HuH-7 (cell line): ENCODE measurements at regions not wholly inside any gene's neighbourhood (a gene's known extent, or its start where the extent isn't known, plus 50 kb on each side); places are given as distances from the start of the nearest gene placed in this dataset.

ENCODE experiments used
- DNase-seq: peaks from one replicate; pipeline ENCODE4 v3.0.0; 2011; ENCODE audit warnings: low spot score

DNA sequence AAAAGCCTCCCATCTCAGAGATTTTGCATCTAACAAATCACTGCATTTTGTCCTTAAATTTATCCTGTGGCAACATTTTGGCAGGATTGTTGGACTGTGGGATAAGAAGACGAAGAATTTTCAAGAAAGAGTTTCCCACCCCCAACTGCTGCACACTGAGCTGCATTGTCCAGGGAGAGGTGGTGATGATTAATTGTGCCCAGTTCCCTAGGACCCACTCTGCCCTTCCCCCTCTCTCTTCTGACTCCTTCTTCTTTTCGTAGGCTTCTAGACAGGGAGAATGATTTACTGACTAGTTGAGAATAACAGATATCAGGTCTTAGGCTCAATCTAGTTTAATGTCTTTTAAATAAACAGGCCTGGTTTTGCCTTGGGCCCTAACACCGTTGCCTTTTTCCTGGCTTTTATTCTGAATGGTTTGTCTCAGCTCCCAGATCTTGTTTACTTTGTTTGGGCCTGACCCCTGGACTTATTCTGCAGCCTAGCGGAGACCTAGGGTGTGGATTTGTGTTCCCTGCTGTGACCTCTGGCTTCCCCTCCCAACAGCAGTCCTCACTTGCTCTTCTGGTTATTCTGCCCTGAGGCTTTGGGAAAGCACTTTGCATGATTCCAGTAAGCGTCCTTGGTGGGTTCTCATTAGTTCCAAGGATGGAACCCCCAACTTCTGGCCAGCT, 233.3 kb downstream of the INSIG2 start:
- peak; percentile 47 for DNase-seq

DNA sequence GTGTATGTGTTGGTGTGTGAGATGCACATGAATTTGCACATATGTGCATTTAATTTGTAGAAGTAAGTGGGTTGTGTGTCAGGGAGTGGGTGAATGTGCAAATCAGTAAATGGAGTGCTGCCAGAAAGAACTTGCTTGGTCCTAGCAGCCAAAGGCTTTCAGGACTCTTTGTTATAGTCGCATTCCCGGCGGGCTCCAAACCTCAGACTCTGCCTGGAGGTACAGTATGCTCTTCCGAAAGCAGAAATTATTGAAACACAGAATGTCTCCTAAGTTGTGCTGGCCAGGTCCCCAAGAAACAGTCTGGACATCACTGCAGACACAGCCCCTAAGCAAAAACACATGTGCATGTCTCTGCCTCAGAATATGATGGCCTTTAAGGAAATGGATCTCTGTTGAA, 232.4 kb downstream of the INSIG2 start:
- DNase-seq: no peak

DNA sequence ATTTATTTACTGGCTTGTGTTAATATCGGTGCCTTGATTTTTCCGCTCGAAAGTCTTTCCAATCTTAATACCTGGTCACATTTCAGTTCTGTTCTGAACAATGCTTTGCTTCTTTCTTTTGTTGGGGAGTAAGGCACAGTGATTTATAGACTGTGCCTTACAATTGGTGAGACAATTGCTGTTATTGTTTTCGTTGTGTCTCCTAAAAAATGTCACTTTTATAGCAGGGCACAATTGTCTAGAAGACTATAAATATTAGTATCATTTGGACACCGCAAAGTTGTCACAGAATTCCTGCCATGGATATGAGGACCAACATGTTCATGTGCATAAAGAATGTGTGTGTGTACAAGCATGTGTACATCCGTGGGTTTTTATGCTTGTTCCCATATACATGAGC, 231.9 kb downstream of the INSIG2 start:
- DNase-seq: no peak

GRCh38 chr2:118319271-118319684, 231.0 kb downstream of the INSIG2 start:
- DNase-seq: no peak

GRCh38 chr2:118315606-118316005, 227.3 kb downstream of the INSIG2 start:
- DNase-seq: no peak

DNA sequence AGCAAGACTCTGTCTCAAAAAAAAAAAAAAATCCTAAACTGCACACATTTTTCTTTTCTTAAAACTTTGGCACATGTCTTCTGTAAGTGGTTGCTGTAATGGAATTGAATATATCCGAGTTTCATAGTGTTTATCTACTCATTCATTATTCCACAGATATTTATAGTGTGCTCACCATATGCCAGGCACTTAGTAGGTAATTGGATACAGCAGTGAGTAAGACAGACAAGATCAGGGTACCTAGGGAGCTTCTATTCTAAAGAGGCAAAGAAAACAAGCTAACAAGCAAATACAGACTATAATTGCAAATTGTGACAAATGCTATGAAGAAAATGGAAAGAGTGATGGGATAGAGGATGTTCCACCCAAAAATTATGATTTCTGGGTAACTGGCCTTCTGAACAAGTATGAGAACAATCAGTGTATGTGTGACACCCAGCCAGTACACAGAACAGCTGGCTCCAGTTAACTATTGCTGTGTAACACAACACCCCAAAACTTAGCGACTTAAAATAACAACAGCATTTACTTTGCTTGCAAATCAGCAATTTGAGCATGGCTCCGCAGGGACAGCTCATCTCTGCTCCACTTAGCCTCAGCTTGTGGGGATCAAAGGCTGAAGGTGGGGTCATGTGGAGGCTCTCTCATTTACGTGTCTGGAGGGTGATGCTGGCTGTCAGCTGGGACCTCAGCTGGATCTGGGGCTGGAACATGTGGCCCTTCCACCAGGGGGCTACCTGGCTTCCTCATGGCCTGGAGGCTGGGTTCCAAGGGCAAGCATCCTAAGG, 224.9 kb downstream of the INSIG2 start:
- DNase-seq: no peak

DNA sequence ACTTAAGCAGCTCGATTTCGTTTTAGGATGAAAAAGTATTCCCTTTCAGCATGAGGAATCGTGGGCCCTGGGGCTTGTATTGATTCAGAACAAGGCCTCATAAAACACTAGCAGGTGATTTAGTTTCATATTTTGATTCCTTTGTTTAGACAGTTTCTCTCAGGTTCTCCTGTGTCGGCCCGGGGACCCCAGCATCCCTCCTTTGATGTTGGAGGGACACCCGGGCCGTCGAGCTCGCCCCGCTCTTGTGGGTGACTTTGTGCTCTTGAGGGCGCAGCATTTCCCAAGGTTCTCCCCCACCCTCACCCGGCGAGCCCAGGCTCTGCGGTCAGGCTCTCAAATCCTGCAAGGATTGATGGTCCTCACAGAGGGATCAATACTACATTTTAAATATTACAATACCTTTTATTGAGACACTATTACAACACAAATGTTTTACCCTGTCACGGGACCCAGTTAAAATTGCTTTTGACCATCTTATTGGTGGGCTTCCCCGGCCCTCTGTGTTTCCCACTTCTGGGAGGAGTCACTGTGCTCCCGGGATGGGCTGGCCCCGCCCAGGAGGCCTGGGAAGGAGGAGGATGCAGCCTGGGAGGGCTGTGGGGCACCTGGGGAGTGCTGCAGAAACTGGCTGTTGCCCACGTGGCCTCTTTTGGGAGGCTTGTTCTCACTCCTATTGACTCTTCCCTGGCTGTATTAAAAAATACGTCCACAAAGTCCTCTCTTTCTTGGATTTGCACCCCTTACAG, 222.6 kb downstream of the INSIG2 start:
- DNase-seq: no peak

- DNase-seq: no peak
These were observed 221.8 kb downstream of the INSIG2 start for GRCh38 chr2:118309946-118310680.

GRCh38 chr2:118309257-118309945, 221.1 kb downstream of the INSIG2 start:
- DNase-seq: no peak

DNA sequence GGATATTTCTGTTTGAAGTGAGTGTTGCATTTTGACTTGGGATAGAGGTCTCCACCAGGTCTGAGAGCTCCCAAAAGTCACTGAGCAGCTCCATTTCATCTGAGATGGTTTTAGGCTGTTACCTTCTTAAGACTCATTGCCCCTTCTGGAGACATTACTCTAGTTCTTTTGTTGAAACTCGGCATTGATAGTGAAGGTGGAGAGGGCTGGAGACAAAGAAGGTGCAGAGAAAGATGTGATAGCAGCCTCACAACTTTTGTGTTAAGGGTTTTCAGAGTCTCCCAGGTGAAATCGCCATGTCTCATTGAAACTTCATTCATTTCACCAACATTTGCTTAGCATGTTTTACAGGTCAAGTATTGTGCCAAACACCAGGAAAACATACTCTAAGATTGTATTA, 219.6 kb downstream of the INSIG2 start:
- no peak for DNase-seq

DNA sequence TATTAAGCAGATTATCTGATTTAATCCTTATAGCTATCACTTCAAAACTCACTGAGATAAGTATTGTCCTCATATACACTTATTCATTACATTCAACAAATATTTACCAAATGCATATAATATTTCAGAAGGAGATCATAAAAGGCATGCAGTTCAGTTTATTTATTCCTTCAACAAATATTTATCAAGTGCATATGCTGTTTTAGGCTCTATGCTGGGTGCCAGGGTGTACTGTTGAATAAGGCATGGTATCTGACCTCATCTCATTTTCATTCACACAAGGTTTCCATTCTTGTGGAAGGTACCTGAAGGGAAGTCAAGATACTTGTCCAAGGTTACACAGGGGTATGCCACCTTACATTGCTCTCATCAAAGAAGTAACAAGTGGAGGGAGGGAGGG, 213.0 kb downstream of the INSIG2 start:
- no peak for DNase-seq

DNA sequence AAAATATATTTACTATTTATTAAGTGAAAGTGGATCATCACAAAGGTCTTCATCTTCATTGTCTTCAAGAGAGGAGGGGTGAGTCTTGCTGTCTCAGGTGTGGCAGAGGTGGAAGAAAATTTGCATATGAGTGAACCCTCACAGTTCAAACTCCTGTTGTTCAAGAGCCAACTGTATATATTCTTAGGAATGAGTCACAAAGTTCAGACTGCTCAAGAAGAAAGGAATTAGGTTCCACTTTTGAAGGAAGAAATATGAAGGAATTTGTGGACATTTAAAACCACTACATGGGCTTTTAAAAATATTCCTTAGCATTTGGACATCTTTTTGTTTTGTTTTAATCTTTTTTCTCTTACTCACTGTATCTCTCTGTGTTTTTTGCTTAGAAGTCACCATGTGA, 212.6 kb downstream of the INSIG2 start:
- no peak for DNase-seq

DNA sequence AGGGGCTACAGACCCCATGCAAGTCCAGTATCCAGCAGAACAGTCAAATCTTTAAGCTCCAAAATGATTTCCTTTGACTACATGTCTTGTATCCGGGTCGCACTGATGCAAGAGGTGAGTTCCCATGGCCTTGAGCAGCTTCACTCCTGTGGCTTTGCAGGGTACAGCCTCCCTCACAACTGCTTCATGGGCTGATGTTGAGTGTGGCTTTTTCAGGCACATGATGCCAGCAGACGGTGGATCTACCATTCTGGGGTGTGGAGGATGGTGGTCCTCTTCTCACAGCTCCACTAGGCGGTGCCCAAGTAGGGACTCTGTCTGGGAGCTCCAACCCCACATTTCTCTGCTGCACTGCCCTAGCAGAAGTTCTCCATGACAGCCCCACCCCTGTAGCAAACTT, 208.4 kb downstream of the INSIG2 start:
- no peak for DNase-seq

DNA sequence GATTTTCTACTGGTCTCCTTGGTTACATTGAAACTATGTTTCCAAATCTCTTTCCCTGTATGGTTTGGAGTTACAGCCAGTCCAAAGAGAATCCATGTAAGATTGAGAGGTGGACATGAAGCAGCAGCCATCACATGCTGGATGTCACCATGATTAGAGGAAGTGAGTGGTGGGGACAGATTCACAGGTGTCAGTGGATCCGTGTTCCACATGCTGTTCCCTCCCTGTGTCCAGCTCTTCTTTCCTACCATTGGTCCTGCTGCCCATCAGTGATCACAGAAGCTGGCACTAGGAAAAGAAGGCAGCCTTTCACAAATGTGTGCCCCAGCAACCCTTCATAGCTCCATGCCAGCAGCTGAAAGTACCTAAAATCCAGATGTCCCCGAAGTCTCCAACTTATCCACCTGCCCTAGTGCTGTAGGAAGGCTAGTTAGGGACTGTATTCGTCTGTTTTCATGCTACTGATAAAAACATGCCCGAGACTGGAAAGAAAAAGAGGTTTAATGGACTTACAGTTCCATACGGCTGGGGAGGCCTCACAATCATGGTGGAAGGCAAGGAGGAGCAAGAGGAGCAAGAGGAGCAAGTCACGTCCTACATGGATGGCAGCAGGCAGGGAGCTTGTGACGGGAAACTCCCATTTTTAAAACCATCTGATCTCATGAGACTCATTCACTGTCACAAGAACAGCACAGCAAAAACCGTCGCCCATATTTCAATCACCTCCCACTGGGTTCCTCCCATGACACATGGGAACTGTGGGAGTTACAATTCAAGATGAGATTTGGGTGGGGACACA, 207.5 kb downstream of the INSIG2 start:
- DNase-seq: no peak

GRCh38 chr2:118294063-118294462, 205.8 kb downstream of the INSIG2 start:
- DNase-seq: no peak

- no peak for DNase-seq
These were observed 204.7 kb downstream of the INSIG2 start for GRCh38 chr2:118292991-118293390.

GRCh38 chr2:118291251-118291880, 203.1 kb downstream of the INSIG2 start:
- no peak for DNase-seq

- DNase-seq: no peak
These were observed 202.4 kb downstream of the INSIG2 start for GRCh38 chr2:118290411-118291250.

- no peak for DNase-seq
These were observed 190.7 kb downstream of the INSIG2 start for GRCh38 chr2:118279005-118279404.
